Upper lobe of left lung (tissue), 6 donors: ENCODE measurements at regions not wholly inside any gene's neighbourhood (a gene's known extent, or its start where the extent isn't known, plus 50 kb on each side); places are given as distances from the start of the nearest gene placed in this dataset.

Experiments
- ATAC-seq, 2 donors: fragments of 200-7000 bp; cut with Tn5 transposase; one replicate each; pipeline ENCODE4 v1.9.1; 2022; ENCODE audit warnings: mild to moderate bottlenecking in 2 of 2, moderate library complexity in 2 of 2; ENCODE audit not compliant: low FRiP score in 2 of 2
- DNase-seq, 2 donors: peaks; one replicate each; pipeline ENCODE4 v3.0.0-alpha.2; 2019 to 2020
- H3K27ac ChIP-seq, 4 donors: fragments of 200-600 bp; sonication (generic); one replicate each; pipeline ENCODE4 v1.5.1; 2016 to 2019
- H3K27me3 ChIP-seq, 4 donors: fragments of 200-600 bp; sonication (generic); one replicate each; pipeline ENCODE4 v1.5.1; 2017 to 2019
- H3K36me3 ChIP-seq, 4 donors: fragments of 200-600 bp; sonication (generic); one replicate each; pipeline ENCODE4 v1.5.1; 2016 to 2019
- H3K4me1 ChIP-seq, 4 donors: fragments of 200-600 bp; sonication (generic); one replicate each; pipeline ENCODE4 v1.5.1; 2018 to 2019
- H3K4me3 ChIP-seq, 4 donors: fragments of 200-600 bp; sonication (generic); one replicate each; pipeline ENCODE4 v1.5.1; 2017 to 2019; ENCODE audit warnings: mild to moderate bottlenecking in 2 of 4, moderate library complexity in 1 of 4
- H3K9me3 ChIP-seq, 4 donors: fragments of 200-600 bp; sonication (generic); one replicate each; pipeline ENCODE4 v1.5.1; 2018 to 2019
- EP300 ChIP-seq, 4 donors: sonication (generic); formaldehyde crosslinking; IDR thresholded peaks; one replicate each; pipeline ENCODE4 v1.5.1; 2017; ENCODE audit warnings: antibody characterized with exemption in 4 of 4, control low read depth in 2 of 4
- POLR2A ChIP-seq, 4 donors: fragments of 450-650 bp; IDR thresholded peaks; one replicate each; pipeline ENCODE4 v1.5.1; 2016 to 2017; ENCODE audit warnings: antibody characterized with exemption in 4 of 4, mild to moderate bottlenecking in 2 of 4
- POLR2AphosphoS5 ChIP-seq, 2 donors: sonication (generic); formaldehyde crosslinking; IDR thresholded peaks; one replicate each; pipeline ENCODE4 v1.5.1; 2017; ENCODE audit warnings: antibody characterized with exemption in 2 of 2
- WGBS, 2 donors: methylation state at CpG; one replicate each; pipeline ENCODE4 v1.1.5; 2017 to 2018; 5-methylcytosine and 5-hydroxymethylcytosine counted together
- TF ChIP-seq, protein P1 (sequence below), 6 experiments: fragments of 450-650 bp in 4 of 6; fragments of 200-600 bp in 2 of 6; sonication (generic) in 2 of 6; IDR thresholded peaks; one replicate each; pipeline ENCODE4 v1.5.1; 2016 to 2019; ENCODE audit warnings: antibody characterized with exemption in 6 of 6
- donor health status: DM: no; HTN: no; CAD: no; lungs with moderate emphysema.
- donor health status: DM: no; HTN: yes; CAD: no; lungs with severe emphysema.

DNA sequence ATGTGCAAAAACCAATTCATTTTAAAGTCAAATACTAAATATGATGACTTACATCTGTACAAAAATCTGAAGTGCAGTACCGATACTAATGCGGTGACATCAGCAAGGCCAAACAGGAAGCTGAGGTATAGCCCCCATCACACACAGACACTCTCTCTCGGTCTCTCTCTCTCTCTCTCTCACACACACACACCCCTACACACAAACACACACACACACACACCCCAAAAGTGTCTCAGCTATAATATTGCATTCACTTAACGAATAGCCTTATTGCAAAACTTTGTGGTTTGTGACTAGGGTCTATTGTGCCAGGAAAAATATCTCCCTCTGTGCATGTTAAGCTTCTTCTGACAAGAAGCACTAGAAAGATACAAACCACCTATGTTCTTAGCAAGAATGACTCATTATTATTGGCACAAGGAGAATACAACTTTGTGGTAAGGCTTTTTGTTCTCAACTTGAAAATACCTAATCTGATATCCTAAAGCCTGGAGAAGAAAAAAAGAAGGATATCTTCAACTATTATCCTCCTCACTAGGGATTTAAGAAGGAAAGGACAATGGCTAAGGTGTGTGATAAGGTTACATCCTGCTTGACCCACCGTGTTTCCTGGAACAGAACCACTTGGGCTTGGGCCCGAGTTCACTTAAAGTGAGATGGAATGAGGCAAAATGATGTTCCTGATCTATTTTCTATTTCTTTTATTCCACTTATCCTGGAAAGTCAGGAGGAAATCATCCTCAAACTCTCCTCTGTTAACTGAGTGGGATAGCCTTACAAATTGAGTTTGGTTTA, 107.1 kb downstream of the NIBAN1 start:
- Histone ChIP-seq H3K4me3 (no peak overlapping the region), H3K9me3 (no peaks in the 10 kb centered on the region), H3K36me3 (no peaks in the 10 kb centered on the region), H3K4me1 (peaks cover 0 to 14% (median 1%) of the 10 kb centered on the region in 4 donors), H3K27me3 (no peaks in the 10 kb centered on the region), H3K27ac (peak overlapping the region; percentile 51 to 74 (median 67))
- peak; percentile 71 to 86 for ATAC-seq
- TF ChIP-seq EP300 (IDR thresholded peaks at IDR 0.05) (peak in 1 of 4 donors; percentile 24), POLR2AphosphoS5 (IDR thresholded peaks at IDR 0.05) (no peak), POLR2A (IDR thresholded peaks at IDR 0.05) (no peak)
- TF ChIP-seq, protein P1, sequence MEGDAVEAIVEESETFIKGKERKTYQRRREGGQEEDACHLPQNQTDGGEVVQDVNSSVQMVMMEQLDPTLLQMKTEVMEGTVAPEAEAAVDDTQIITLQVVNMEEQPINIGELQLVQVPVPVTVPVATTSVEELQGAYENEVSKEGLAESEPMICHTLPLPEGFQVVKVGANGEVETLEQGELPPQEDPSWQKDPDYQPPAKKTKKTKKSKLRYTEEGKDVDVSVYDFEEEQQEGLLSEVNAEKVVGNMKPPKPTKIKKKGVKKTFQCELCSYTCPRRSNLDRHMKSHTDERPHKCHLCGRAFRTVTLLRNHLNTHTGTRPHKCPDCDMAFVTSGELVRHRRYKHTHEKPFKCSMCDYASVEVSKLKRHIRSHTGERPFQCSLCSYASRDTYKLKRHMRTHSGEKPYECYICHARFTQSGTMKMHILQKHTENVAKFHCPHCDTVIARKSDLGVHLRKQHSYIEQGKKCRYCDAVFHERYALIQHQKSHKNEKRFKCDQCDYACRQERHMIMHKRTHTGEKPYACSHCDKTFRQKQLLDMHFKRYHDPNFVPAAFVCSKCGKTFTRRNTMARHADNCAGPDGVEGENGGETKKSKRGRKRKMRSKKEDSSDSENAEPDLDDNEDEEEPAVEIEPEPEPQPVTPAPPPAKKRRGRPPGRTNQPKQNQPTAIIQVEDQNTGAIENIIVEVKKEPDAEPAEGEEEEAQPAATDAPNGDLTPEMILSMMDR (IDR thresholded peaks at IDR 0.05) = no peak
- no peak for DNase-seq
- 35 to 52% methylated on average over 6 of the region's 6 CpGs for WGBS, 2 donors

DNA sequence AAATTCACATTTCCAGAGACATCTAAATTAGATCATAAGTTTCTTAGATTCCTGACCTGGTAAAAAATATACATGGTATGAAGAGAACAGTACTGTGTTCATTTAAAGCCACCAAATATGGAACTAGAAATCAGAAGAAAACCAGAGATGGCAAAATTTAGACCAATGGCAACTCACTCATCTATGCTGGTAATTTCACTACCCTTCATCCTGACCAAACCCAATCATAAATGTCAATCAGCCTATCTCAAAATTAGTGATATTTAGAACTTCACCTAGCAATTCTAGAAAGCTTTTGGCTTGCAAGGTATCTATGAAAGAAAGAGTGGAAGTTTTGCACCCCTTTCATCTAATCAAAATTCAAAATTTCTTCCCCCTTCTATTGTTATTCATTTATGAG, 107.7 kb downstream of the NIBAN1 start:
- peaks cover 0 to 14% (median 4%) of the 10 kb centered on the region in 4 donors for H3K4me1 ChIP-seq
- peak overlapping the region in 3 of 4 donors; percentile 51 to 74 (median 64) for H3K27ac ChIP-seq
- no peaks in the 10 kb centered on the region for H3K36me3 ChIP-seq
- no peaks in the 10 kb centered on the region for H3K9me3 ChIP-seq
- no peak for ATAC-seq
- DNase-seq = no peak
- H3K4me3 ChIP-seq = no peak overlapping the region
- TF ChIP-seq POLR2A (IDR thresholded peaks at IDR 0.05) (no peak), POLR2AphosphoS5 (IDR thresholded peaks at IDR 0.05) (no peak), EP300 (IDR thresholded peaks at IDR 0.05) (no peak)
- TF ChIP-seq, protein P1 (IDR thresholded peaks at IDR 0.05) = no peak
- no peaks in the 10 kb centered on the region for H3K27me3 ChIP-seq

GRCh38 chr1:184865831-184866230, 108.5 kb downstream of the NIBAN1 start:
- peaks cover 0 to 14% (median 4%) of the 10 kb centered on the region in 4 donors for H3K4me1 ChIP-seq
- H3K27me3 ChIP-seq = no peaks in the 10 kb centered on the region
- DNase-seq (no peak), ATAC-seq (peak in 1 of 2 donors; percentile 14)
- H3K27ac ChIP-seq = peak overlapping the region in 2 of 4 donors; percentile 64 to 74
- no peaks in the 10 kb centered on the region for H3K9me3 ChIP-seq
- TF ChIP-seq POLR2AphosphoS5 (IDR thresholded peaks at IDR 0.05) = no peak
- no peak for TF ChIP-seq EP300 (IDR thresholded peaks at IDR 0.05)
- TF ChIP-seq, protein P1 (IDR thresholded peaks at IDR 0.05) = no peak
- TF ChIP-seq POLR2A (IDR thresholded peaks at IDR 0.05) = no peak
- no peaks in the 10 kb centered on the region for H3K36me3 ChIP-seq
- 92 to 100% methylated on average over 1 of the region's 1 CpG for WGBS, 2 donors
- H3K4me3 ChIP-seq = no peak overlapping the region

- Histone ChIP-seq H3K9me3 (no peaks in the 10 kb centered on the region), H3K4me1 (peaks cover 0 to 4% (median 0%) of the 10 kb centered on the region in 4 donors), H3K36me3 (no peaks in the 10 kb centered on the region), H3K27ac (no peak overlapping the region), H3K27me3 (no peaks in the 10 kb centered on the region), H3K4me3 (no peak overlapping the region)
- TF ChIP-seq, protein P1 (IDR thresholded peaks at IDR 0.05) = no peak
- TF ChIP-seq EP300 (IDR thresholded peaks at IDR 0.05) = no peak
- TF ChIP-seq POLR2A (IDR thresholded peaks at IDR 0.05) = no peak
- TF ChIP-seq POLR2AphosphoS5 (IDR thresholded peaks at IDR 0.05) = no peak
- ATAC-seq (no peak), DNase-seq (no peak)
- 60 to 69% methylated on average over 6 of the region's 6 CpGs for WGBS, 2 donors
Measured at GRCh38 chr1:184861755-184862336, 107.2 kb upstream of the EDEM3 start.
